C4-2B (cell line): ENCODE measurements at regions not wholly inside any gene's neighbourhood (a gene's known extent, or its start where the extent isn't known, plus 50 kb on each side); places are given as distances from the start of the nearest gene placed in this dataset.

Experiments
- H3K27ac ChIP-seq: fragments of 450-650 bp; 2 replicates; pipeline ENCODE4 v1.5.1; 2017
- ZFX ChIP-seq: fragments of 450-650 bp; IDR thresholded peaks from 2 replicates; pipeline ENCODE4 v1.6.1; 2017
- TF ChIP-seq, protein P1 (sequence below): fragments of 450-650 bp; conservative IDR thresholded peaks from 2 replicates; pipeline ENCODE4 v1.5.1; 2017; ENCODE audit warnings: mild to moderate bottlenecking

DNA sequence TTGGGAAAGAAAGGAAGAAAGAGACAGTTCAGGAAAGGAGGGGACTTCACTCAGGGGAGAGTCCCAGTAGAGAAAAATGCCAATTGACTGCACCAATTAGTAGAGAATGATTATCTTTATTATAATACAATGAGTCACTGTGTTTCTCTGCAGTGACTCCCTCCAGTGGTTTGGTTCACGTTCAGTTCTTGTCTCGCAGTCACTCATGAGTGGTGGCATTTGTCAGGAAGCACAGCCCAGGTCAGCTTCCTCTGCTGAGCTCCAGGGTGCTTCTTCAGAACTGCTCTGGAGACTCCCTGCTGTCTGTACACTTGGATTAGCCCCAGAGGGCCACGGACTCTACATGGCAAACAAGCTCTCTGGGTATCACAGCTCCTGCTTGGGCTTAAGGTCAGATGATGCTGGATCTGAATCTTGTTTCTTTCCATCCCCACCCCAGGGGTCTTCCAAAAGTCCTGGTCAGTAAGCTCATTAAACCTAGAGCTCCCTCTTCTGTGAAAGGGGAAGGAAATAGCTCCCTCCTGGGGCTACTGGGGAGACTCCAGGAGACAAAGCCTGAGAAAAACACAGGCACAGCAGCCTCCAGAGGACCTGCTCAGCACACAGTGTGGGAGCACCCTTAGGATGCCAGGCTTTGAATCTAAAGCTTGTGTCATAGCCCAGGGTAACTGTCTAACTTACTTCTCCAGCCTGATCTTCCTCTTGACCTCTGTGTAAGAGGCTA lies 619.0 kb downstream of the AJAP1 start:
- TF ChIP-seq, protein P1, sequence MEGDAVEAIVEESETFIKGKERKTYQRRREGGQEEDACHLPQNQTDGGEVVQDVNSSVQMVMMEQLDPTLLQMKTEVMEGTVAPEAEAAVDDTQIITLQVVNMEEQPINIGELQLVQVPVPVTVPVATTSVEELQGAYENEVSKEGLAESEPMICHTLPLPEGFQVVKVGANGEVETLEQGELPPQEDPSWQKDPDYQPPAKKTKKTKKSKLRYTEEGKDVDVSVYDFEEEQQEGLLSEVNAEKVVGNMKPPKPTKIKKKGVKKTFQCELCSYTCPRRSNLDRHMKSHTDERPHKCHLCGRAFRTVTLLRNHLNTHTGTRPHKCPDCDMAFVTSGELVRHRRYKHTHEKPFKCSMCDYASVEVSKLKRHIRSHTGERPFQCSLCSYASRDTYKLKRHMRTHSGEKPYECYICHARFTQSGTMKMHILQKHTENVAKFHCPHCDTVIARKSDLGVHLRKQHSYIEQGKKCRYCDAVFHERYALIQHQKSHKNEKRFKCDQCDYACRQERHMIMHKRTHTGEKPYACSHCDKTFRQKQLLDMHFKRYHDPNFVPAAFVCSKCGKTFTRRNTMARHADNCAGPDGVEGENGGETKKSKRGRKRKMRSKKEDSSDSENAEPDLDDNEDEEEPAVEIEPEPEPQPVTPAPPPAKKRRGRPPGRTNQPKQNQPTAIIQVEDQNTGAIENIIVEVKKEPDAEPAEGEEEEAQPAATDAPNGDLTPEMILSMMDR, result no peak
- TF ChIP-seq ZFX, result no peak
- no peak overlapping the region for H3K27ac ChIP-seq

GRCh38 chr1:5272325-5272724 lies 617.9 kb downstream of the AJAP1 start:
- TF ChIP-seq, protein P1, result no peak
- no peak for TF ChIP-seq ZFX
- no peak overlapping the region for H3K27ac ChIP-seq

DNA sequence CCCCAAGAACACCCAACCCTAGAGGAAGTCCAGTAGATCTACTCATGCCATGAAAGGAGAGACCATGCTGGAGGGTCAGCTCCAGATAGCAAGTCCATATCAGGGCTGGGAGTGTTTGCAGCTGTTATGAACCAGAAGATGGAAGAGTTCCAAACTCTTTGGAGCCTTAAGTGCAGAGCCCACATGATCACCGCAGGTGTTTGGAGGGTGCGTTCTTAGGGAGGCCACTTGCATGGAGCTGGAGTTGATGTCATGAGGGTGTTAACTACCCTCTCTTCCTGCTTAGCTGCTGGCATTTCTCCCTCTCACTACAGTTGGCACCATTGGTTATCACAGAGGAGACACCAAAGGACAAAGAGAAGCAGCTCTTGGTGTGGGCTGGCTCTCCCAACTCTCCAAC lies 616.9 kb downstream of the AJAP1 start:
- TF ChIP-seq, protein P1, result no peak
- TF ChIP-seq ZFX, result no peak
- no peak overlapping the region for H3K27ac ChIP-seq

DNA sequence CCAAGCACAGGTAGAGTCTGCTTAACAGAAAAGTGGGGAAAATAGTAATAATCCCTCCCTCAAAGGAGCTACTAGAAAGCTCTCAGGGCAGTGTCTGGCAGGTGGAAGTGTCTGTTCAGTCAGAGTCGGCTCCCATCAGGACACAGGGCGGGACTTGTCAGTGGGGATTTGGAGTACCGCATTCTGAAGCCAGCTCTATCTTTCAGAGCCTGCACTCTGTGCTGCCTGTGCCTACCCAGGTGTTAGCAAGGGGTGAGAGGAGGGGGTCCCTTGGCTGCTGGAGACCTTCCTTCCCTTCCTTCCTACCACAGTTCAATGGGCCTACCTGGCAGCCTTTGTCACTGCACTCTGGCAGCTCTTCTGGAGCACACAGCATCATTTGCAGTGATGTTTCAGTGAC lies 615.5 kb downstream of the AJAP1 start:
- no peak overlapping the region for H3K27ac ChIP-seq
- TF ChIP-seq, protein P1, result no peak
- TF ChIP-seq ZFX, result no peak

GRCh38 chr1:5267603-5268235 lies 613.3 kb downstream of the AJAP1 start:
- no peak for TF ChIP-seq ZFX
- TF ChIP-seq, protein P1, result no peak
- H3K27ac ChIP-seq, result no peak overlapping the region

- no peak for TF ChIP-seq ZFX
- TF ChIP-seq, protein P1, result no peak
- H3K27ac ChIP-seq, result no peak overlapping the region
Measured at GRCh38 chr1:5265438-5266075, 611.1 kb downstream of the AJAP1 start.

DNA sequence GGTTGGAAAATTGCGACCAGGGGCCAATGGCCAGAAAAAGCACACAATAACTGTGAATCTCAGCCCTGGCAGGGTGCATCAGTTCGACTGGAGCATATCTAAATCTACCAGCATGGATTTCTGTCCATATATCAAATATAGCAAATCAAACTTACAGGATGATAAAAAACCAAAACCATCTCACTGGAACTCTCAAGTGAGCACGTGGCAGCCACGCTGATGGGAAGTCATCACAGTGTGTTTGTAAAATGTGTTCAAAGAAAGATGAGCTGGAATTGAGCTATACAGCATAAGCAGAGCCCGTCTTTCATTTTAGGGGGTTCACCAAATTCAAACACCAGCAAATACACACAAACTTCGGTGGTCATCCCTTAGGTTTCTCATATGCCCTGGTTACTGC lies 610.1 kb downstream of the AJAP1 start:
- no peak overlapping the region for H3K27ac ChIP-seq
- no peak for TF ChIP-seq ZFX
- TF ChIP-seq, protein P1, result no peak
